ENCODE measurements at regions not wholly inside any gene's neighbourhood (a gene's known extent, or its start where the extent isn't known, plus 50 kb on each side); places are given as distances from the start of the nearest gene placed in this dataset.

- H3K9me2 ChIP-seq (ENCODE audit: insufficient read depth): no peaks in the 10 kb centered on the region
- RAD21 ChIA-PET (ENCODE audit: low non-redundant PET in 1 of 2, low total read pairs in 2 of 2, uncharacterized antibody in 2 of 2, unreplicated experiment in 2 of 2): no interaction called here
- no peak overlapping the region for H2AFZ ChIP-seq (ENCODE audit: low read depth, low read length, poor library complexity, severe bottlenecking)
- intact Hi-C loops (cut with micrococcal nuclease): no loop called here
- H3K27me3 ChIP-seq (ENCODE audit: insufficient read depth, low read length): no peaks in the 10 kb centered on the region
- CTCF ChIA-PET: interaction anchor here (1.1 to 2.0 kb wide), 2 partner anchors 8 to 175 kb away, joined by 3 to 11 read pairs; no protein-coding TSS in a partner anchor
- H3K4me3 ChIP-seq (replicated peaks in 1 of 2; ENCODE audit: low read depth in 1 of 2, low read length in 2 of 2): no peak overlapping the region
- no peaks in the 10 kb centered on the region for H4K20me1 ChIP-seq (ENCODE audit: insufficient read depth)
- no peak overlapping the region for H3K9ac ChIP-seq (ENCODE audit: low read length)
- no TSS peak for BruUV-seq (replicated peaks)
- no peak overlapping the region for H3K4me2 ChIP-seq (ENCODE audit: low read length)
- no peak for DNase-seq (ENCODE audit: low read depth, low spot score)
- no peaks in the 10 kb centered on the region for H3K9me3 ChIP-seq (ENCODE audit: control insufficient read depth in 1 of 2, insufficient read depth in 1 of 2, low read depth in 1 of 2, low read length in 2 of 2)
- POLR2A ChIA-PET: no interaction called here
- H3K4me1 ChIP-seq (ENCODE audit: control insufficient read depth in 1 of 2, insufficient read depth in 2 of 2, low read length in 2 of 2): no peaks in the 10 kb centered on the region
- H3K79me2 ChIP-seq (ENCODE audit: insufficient read depth, low read length): no peaks in the 10 kb centered on the region
- no peaks in the 10 kb centered on the region for H3K36me3 ChIP-seq (ENCODE audit: control insufficient read depth in 1 of 2, insufficient read depth in 2 of 2, low read length in 2 of 2)
- H3K27ac ChIP-seq (ENCODE audit: low read depth, low read length): no peak overlapping the region
- TF ChIP-seq ELF1 (IDR thresholded peaks at IDR 0.05; ENCODE audit: borderline replicate concordance, low read depth) (no peak), ATF3 (IDR thresholded peaks at IDR 0.05) (no peak), YY1 (IDR thresholded peaks at IDR 0.05; ENCODE audit: extremely low read depth, insufficient replicate concordance, low read depth, low read length) (no peak), TCF7L2 (IDR thresholded peaks at IDR 0.05; ENCODE audit: borderline replicate concordance, extremely low read depth, insufficient read depth, insufficient read length) (no peak), RAD21 (IDR thresholded peaks at IDR 0.05; ENCODE audit: low read depth) (no peak), EGR1 (IDR thresholded peaks at IDR 0.05; ENCODE audit: low read depth) (no peak), ZNF274 (IDR thresholded peaks at IDR 0.05; ENCODE audit: low read depth, low read length) (no peak), FOSL1 (IDR thresholded peaks at IDR 0.05; ENCODE audit: low read depth) (no peak), CBX3 (IDR thresholded peaks at IDR 0.05; ENCODE audit: low read depth) (no peak), SP1 (IDR thresholded peaks at IDR 0.05; ENCODE audit: low read depth) (no peak), REST (IDR thresholded peaks at IDR 0.05; ENCODE audit: low read depth) (no peak), CTCF (IDR thresholded peaks at IDR 0.05 in 2 of 3, conservative IDR thresholded peaks at IDR 0.05 in 1 of 3; ENCODE audit: borderline replicate concordance in 1 of 3, insufficient read depth in 1 of 3, low read depth in 2 of 3, low read length in 2 of 3) (no peak), POLR2AphosphoS5 (IDR thresholded peaks at IDR 0.05; ENCODE audit: low read depth, low read length) (no peak), JUND (IDR thresholded peaks at IDR 0.05) (no peak), POLR2A (IDR thresholded peaks at IDR 0.05; ENCODE audit: borderline replicate concordance, extremely low read depth, insufficient read depth, insufficient read length) (no peak), ZFX (IDR thresholded peaks at IDR 0.05) (no peak), SRF (IDR thresholded peaks at IDR 0.05; ENCODE audit: low read depth) (no peak), CEBPB (IDR thresholded peaks at IDR 0.05; ENCODE audit: low read depth) (no peak), ZBTB33 (IDR thresholded peaks at IDR 0.05; ENCODE audit: extremely low read depth, insufficient replicate concordance, low read length) (no peak)
- ATAC-seq: no peak
These were observed 190.4 kb upstream of the CPNE8 start for GRCh38 chr12:39095636-39096330.
